Lower leg skin (tissue), 3 donors: ENCODE measurements at regions not wholly inside any gene's neighbourhood (a gene's known extent, or its start where the extent isn't known, plus 50 kb on each side); places are given as distances from the start of the nearest gene placed in this dataset.

Experiments used
- CTCF ChIP-seq, 3 donors: fragments of 450-650 bp; IDR thresholded peaks; one replicate each; pipeline ENCODE4 v1.5.1; 2016; ENCODE audit warnings: antibody characterized with exemption in 3 of 3, mild to moderate bottlenecking in 3 of 3, moderate library complexity in 2 of 3
- POLR2A ChIP-seq, 2 donors: fragments of 450-650 bp; IDR thresholded peaks; one replicate each; pipeline ENCODE4 v1.6.1; 2016 to 2017; ENCODE audit warnings: antibody characterized with exemption in 2 of 2, mild to moderate bottlenecking in 1 of 2, moderate library complexity in 1 of 2

- TF ChIP-seq CTCF (IDR thresholded peaks at IDR 0.05) = no peak
- TF ChIP-seq POLR2A (IDR thresholded peaks at IDR 0.05) = no peak
Observed at GRCh38 chr21:28783641-28784185, 209.0 kb downstream of the LTN1 start.
